IMR-90 (cell line): ENCODE measurements at regions not wholly inside any gene's neighbourhood (a gene's known extent, or its start where the extent isn't known, plus 50 kb on each side); places are given as distances from the start of the nearest gene placed in this dataset.

Experiments
- BHLHE40 ChIP-seq: fragments of 150-350 bp; IDR thresholded peaks from 2 replicates; pipeline ENCODE4 v1.6.1; 2016; ENCODE audit warnings: mild to moderate bottlenecking, low read depth, low read length
- CEBPB ChIP-seq: IDR thresholded peaks from 2 replicates; pipeline ENCODE4 v1.6.1; 2012; ENCODE audit warnings: low read depth, low read length, improper control_type of control experiment
- CHD1 ChIP-seq: IDR thresholded peaks from 2 replicates; pipeline ENCODE4 v1.6.1; 2012; ENCODE audit warnings: low read depth, low read length, improper control_type of control experiment
- CTCF ChIP-seq: conservative IDR thresholded peaks from 2 replicates; pipeline ENCODE4 v1.5.1; 2012; ENCODE audit warnings: mild to moderate bottlenecking, low read depth, low read length, improper control_type of control experiment
- FOS ChIP-seq: fragments of 150-350 bp; IDR thresholded peaks from 2 replicates; pipeline ENCODE4 v1.6.1; 2016; ENCODE audit warnings: low read depth, low read length
- MXI1 ChIP-seq: IDR thresholded peaks from 2 replicates; pipeline ENCODE4 v1.6.1; 2012; ENCODE audit warnings: low read depth, mild to moderate bottlenecking, low read length, moderate library complexity, borderline replicate concordance
- NFE2L2 ChIP-seq: fragments of 150-350 bp; IDR thresholded peaks from 2 replicates; pipeline ENCODE4 v1.6.1; 2016; ENCODE audit warnings: low read depth, mild to moderate bottlenecking, low read length
- POLR2A ChIP-seq: IDR thresholded peaks from 2 replicates; pipeline ENCODE4 v1.6.1; 2012; ENCODE audit warnings: mild to moderate bottlenecking, low read depth, low read length
- RAD21 ChIP-seq: IDR thresholded peaks from 2 replicates; pipeline ENCODE4 v1.6.1; 2012; ENCODE audit warnings: low read length, improper control_type of control experiment
- RFX5 ChIP-seq: IDR thresholded peaks from 2 replicates; pipeline ENCODE4 v1.8.0; 2012; ENCODE audit warnings: low read depth, mild to moderate bottlenecking, low read length, moderate library complexity
- TF ChIP-seq, protein P1 (sequence below): fragments of 150-350 bp; IDR thresholded peaks from 2 replicates; pipeline ENCODE4 v1.6.1; 2017; ENCODE audit warnings: mild to moderate bottlenecking, antibody characterized with exemption, low read length, low read depth

DNA sequence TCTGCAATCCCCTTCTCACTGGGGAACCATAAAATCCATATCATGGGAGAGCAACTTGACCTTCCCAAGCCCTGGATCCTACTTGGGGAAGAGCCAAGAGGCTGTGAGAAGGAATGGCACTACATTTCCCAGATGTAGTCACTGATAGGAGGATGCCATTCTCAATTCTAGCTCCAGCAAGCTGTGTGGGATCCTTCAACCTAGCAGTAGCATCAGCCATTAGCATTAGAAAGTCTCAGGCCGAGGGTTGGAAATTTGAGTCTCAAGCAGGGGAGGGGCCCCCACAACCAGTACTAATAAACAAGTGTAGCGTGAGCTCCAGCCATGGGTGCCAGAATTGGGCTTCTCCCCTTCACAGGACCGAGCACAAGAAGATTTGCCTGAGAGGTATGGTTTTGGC, 84.3 kb upstream of the NELL2 start:
- no peak for TF ChIP-seq MXI1
- TF ChIP-seq CTCF = no peak
- TF ChIP-seq RAD21 = no peak
- TF ChIP-seq POLR2A = no peak
- TF ChIP-seq CEBPB = no peak
- no peak for TF ChIP-seq NFE2L2
- no peak for TF ChIP-seq BHLHE40
- no peak for TF ChIP-seq RFX5
- TF ChIP-seq, protein P1, sequence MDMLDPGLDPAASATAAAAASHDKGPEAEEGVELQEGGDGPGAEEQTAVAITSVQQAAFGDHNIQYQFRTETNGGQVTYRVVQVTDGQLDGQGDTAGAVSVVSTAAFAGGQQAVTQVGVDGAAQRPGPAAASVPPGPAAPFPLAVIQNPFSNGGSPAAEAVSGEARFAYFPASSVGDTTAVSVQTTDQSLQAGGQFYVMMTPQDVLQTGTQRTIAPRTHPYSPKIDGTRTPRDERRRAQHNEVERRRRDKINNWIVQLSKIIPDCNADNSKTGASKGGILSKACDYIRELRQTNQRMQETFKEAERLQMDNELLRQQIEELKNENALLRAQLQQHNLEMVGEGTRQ = no peak
- no peak for TF ChIP-seq FOS
- TF ChIP-seq CHD1 = no peak
